ENCODE measurements at regions not wholly inside any gene's neighbourhood (a gene's known extent, or its start where the extent isn't known, plus 50 kb on each side); places are given as distances from the start of the nearest gene placed in this dataset.

GRCh38 chr6:6885521-6886170, 222.1 kb upstream of the RREB1 start:
- TF ChIP-seq GATA3 (IDR thresholded peaks at IDR 0.05; ENCODE audit: low read depth, low read length) (no peak), GATA2 (IDR thresholded peaks at IDR 0.05; ENCODE audit: low read depth, low read length) (no peak)

Data from SH-SY5Y (cell line).